Testis (tissue), 2 donors: ENCODE measurements at regions not wholly inside any gene's neighbourhood (a gene's known extent, or its start where the extent isn't known, plus 50 kb on each side); places are given as distances from the start of the nearest gene placed in this dataset.

ENCODE experiments used
- CTCF ChIP-seq, 3 experiments: fragments of 450-650 bp in 2 of 3; fragments of 200-600 bp in 1 of 3; sonication (generic) in 1 of 3; IDR thresholded peaks; one replicate each; pipeline ENCODE4 v1.5.1; 2016 to 2019; ENCODE audit warnings: antibody characterized with exemption in 3 of 3, mild to moderate bottlenecking in 2 of 3, moderate library complexity in 1 of 3
- POLR2A ChIP-seq: fragments of 450-650 bp; IDR thresholded peaks from one replicate; pipeline ENCODE4 v1.6.1; 2017; ENCODE audit warnings: antibody characterized with exemption, mild to moderate bottlenecking, moderate library complexity

- TF ChIP-seq POLR2A (no peak), CTCF (IDR thresholded peaks at IDR 0.05) (no peak)
Measured at GRCh38 chr18:67290421-67290820, 226.1 kb downstream of the DSEL start.
